K562 (cell line): ENCODE measurements at regions not wholly inside any gene's neighbourhood (a gene's known extent, or its start where the extent isn't known, plus 50 kb on each side); places are given as distances from the start of the nearest gene placed in this dataset.

Source experiments
- CTCF ChIP-seq, 3 experiments: IDR thresholded peaks in 2 of 3; conservative IDR thresholded peaks in 1 of 3; 2 replicates each; pipeline ENCODE4 v1.5.1; 2011 to 2012; ENCODE audit warnings: low read length in 3 of 3, mild to moderate bottlenecking in 3 of 3, control low read depth in 2 of 3, improper control_type of control experiment in 1 of 3, inconsistent platforms in 1 of 3, low read depth in 1 of 3, mixed read lengths in 1 of 3, moderate library complexity in 1 of 3; ENCODE audit not compliant: insufficient read depth in 2 of 3
- NCOA4 ChIP-seq: fragments of 450-650 bp; IDR thresholded peaks from 2 replicates; pipeline ENCODE4 v1.6.1; 2018; ENCODE audit warnings: mild to moderate bottlenecking; ENCODE audit not compliant: partially characterized antibody
- ZNF584 ChIP-seq: fragments of 200-800 bp; sonication (Bioruptor generic); IDR thresholded peaks from 2 replicates; pipeline ENCODE4 v1.6.1; 2016; ENCODE audit warnings: low read depth, mild to moderate bottlenecking, missing genetic modification characterization, missing compliant biosample characterization
- ZNF75A ChIP-seq: fragments of 450-650 bp; formaldehyde crosslinking; IDR thresholded peaks from 2 replicates; pipeline ENCODE4 v1.4.0; 2020; ENCODE audit warnings: mild to moderate bottlenecking
- TF ChIP-seq, protein P1 (sequence below): fragments of 450-650 bp; IDR thresholded peaks from 2 replicates; pipeline ENCODE4 v1.6.1; 2016; ENCODE audit warnings: low read depth

GRCh38 chr3:59320080-59320479 lies 270.3 kb upstream of the CFAP20DC start:
- TF ChIP-seq CTCF (IDR thresholded peaks at IDR 0.05 in 2 of 3, conservative IDR thresholded peaks at IDR 0.05 in 1 of 3; ENCODE audit: insufficient read depth in 2 of 3, low read depth in 1 of 3, low read length in 3 of 3) (no peak), ZNF584 (no peak), ZNF75A (CRISPR knock-in tag) (no peak), NCOA4 (no peak)
- TF ChIP-seq, protein P1, sequence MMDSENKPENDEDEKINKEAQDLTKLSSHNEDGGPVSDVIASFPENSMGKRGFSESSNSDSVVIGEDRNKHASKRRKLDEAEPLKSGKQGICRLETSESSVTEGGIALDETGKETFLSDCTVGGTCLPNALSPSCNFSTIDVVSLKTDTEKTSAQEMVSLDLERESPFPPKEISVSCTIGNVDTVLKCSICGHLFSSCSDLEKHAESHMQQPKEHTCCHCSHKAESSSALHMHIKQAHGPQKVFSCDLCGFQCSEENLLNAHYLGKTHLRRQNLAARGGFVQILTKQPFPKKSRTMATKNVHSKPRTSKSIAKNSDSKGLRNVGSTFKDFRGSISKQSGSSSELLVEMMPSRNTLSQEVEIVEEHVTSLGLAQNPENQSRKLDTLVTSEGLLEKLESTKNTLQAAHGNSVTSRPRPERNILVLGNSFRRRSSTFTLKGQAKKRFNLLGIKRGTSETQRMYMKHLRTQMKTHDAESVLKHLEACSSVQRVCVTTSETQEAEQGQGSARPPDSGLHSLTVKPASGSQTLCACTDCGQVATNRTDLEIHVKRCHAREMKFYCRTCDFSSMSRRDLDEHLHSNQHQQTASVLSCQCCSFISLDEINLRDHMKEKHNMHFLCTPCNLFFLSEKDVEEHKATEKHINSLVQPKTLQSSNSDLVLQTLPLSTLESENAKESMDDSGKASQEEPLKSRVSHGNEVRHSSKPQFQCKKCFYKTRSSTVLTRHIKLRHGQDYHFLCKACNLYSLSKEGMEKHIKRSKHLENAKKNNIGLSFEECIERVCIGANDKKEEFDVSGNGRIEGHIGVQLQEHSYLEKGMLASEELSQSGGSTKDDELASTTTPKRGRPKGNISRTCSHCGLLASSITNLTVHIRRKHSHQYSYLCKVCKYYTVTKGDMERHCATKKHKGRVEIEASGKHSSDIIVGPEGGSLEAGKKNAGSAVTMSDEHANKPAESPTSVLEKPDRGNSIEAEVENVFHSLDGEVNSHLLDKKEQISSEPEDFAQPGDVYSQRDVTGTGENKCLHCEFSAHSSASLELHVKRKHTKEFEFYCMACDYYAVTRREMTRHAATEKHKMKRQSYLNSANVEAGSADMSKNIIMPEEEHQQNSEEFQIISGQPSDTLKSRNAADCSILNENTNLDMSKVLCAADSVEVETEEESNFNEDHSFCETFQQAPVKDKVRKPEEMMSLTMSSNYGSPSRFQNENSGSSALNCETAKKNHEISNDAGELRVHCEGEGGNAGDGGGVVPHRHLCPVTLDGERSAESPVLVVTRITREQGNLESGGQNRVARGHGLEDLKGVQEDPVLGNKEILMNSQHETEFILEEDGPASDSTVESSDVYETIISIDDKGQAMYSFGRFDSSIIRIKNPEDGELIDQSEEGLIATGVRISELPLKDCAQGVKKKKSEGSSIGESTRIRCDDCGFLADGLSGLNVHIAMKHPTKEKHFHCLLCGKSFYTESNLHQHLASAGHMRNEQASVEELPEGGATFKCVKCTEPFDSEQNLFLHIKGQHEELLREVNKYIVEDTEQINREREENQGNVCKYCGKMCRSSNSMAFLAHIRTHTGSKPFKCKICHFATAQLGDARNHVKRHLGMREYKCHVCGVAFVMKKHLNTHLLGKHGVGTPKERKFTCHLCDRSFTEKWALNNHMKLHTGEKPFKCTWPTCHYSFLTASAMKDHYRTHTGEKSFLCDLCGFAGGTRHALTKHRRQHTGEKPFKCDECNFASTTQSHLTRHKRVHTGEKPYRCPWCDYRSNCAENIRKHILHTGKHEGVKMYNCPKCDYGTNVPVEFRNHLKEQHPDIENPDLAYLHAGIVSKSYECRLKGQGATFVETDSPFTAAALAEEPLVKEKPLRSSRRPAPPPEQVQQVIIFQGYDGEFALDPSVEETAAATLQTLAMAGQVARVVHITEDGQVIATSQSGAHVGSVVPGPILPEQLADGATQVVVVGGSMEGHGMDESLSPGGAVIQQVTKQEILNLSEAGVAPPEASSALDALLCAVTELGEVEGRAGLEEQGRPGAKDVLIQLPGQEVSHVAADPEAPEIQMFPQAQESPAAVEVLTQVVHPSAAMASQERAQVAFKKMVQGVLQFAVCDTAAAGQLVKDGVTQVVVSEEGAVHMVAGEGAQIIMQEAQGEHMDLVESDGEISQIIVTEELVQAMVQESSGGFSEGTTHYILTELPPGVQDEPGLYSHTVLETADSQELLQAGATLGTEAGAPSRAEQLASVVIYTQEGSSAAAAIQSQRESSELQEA: no peak
